ENCODE measurements at regions not wholly inside any gene's neighbourhood (a gene's known extent, or its start where the extent isn't known, plus 50 kb on each side); places are given as distances from the start of the nearest gene placed in this dataset.

DNA sequence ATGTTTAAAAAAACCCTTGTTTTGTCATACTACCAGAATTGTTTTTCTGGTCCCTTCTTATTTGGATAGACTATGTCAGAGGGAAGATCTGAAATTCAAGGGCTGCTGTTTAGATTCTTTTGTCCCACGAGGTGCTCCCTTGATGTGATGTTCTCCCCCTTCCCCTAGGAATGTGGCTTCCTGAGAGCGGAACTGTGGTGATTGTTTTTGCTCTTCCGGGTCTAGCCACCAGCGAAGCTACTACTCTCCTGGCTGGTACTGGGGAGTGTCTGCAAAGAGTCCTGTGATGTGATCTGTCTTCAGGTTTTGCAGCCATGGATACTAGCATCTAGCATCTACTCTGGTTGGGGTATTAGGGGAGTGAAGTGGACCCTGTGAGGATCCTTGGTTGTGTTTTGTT lies 271.1 kb downstream of the DCAF12L2 start:
- Histone ChIP-seq H3K27me3 (replicated peaks in 1 of 7) (no peaks in the 10 kb centered on the region), H3K4me3 (no peak overlapping the region), H3K36me3 (no peaks in the 10 kb centered on the region), H3K4me1 (no peaks in the 10 kb centered on the region), H3K9me3 (peaks cover 0 to 14% (median 0%) of the 10 kb centered on the region in 8 donors), H3K27ac (no peak overlapping the region)
- TF ChIP-seq POLR2A (IDR thresholded peaks at IDR 0.05) (no peak), POLR2AphosphoS5 (IDR thresholded peaks at IDR 0.05) (no peak)
- intact Hi-C loops (cut with DNase I; ENCODE audit: low total_unique reads), result no loop called here
- WGBS, 5 donors, result 52 to 73% (median 62%) methylated on average over 4 of the region's 4 CpGs
- no peak for DNase-seq

DNA sequence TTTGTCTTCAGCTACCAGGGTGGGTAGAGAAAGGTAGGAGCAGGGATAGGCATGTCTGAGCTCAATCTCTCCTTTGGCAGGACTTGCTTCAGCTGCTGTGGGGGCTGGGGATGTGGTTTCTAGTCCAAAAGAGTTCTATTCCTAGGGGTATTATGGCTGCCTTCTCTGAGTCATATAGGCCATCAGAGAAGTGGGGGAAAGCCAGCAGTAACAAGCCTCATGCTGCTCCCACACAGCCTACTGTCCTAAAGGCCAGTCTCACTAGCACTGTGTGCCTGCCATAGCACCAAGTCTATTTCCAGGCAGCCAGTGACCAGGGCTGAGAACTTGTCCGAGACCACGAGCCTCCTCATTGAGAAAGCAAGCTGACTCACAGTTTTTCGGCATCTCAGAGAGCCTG lies 270.6 kb downstream of the DCAF12L2 start:
- 74 to 100% (median 90%) methylated on average over 2 to 3 of the region's 3 CpGs for WGBS, 5 donors
- Histone ChIP-seq H3K4me3 (no peak overlapping the region), H3K9me3 (peaks cover 0 to 14% (median 0%) of the 10 kb centered on the region in 8 donors), H3K27me3 (replicated peaks in 1 of 7) (no peaks in the 10 kb centered on the region), H3K27ac (no peak overlapping the region), H3K4me1 (no peaks in the 10 kb centered on the region), H3K36me3 (no peaks in the 10 kb centered on the region)
- TF ChIP-seq, protein P1, sequence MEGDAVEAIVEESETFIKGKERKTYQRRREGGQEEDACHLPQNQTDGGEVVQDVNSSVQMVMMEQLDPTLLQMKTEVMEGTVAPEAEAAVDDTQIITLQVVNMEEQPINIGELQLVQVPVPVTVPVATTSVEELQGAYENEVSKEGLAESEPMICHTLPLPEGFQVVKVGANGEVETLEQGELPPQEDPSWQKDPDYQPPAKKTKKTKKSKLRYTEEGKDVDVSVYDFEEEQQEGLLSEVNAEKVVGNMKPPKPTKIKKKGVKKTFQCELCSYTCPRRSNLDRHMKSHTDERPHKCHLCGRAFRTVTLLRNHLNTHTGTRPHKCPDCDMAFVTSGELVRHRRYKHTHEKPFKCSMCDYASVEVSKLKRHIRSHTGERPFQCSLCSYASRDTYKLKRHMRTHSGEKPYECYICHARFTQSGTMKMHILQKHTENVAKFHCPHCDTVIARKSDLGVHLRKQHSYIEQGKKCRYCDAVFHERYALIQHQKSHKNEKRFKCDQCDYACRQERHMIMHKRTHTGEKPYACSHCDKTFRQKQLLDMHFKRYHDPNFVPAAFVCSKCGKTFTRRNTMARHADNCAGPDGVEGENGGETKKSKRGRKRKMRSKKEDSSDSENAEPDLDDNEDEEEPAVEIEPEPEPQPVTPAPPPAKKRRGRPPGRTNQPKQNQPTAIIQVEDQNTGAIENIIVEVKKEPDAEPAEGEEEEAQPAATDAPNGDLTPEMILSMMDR (IDR thresholded peaks at IDR 0.05 in 8 of 11, conservative IDR thresholded peaks at IDR 0.05 in 3 of 11), result no peak
- no peak for TF ChIP-seq POLR2AphosphoS5 (IDR thresholded peaks at IDR 0.05)
- no peak for TF ChIP-seq POLR2A (IDR thresholded peaks at IDR 0.05)
- DNase-seq, result no peak
- intact Hi-C loops (cut with DNase I; ENCODE audit: low total_unique reads), result no loop called here

DNA sequence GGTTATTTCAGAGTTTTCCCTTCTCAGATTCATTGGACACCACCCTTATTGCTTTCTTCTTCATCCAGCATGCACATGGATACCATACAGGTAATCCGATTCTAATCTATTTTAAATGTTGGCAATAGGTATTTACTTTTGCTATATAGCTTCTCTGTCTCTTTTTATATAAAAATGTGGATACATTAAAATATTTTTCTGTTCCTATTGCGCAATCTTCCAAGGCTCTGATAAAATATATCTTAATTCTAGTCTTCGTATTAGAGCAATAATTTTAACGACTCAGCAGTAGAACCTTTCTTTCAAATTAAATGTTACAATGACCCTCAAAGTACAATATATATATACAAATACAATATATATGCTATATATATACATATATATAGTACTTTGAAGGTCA lies 239.8 kb downstream of the DCAF12L2 start:
- no peaks in the 10 kb centered on the region for H3K27me3 ChIP-seq (replicated peaks in 1 of 7)
- H3K4me3 ChIP-seq, result no peak overlapping the region
- 83 to 97% (median 87%) methylated on average over 4 of the region's 4 CpGs for WGBS, 5 donors
- no peaks in the 10 kb centered on the region for H3K36me3 ChIP-seq
- H3K9me3 ChIP-seq, result peaks cover 0 to 4% (median 0%) of the 10 kb centered on the region in 8 donors
- intact Hi-C loops (cut with DNase I; ENCODE audit: low total_unique reads), result no loop called here
- TF ChIP-seq, protein P1 (IDR thresholded peaks at IDR 0.05 in 8 of 11, conservative IDR thresholded peaks at IDR 0.05 in 3 of 11), result no peak
- H3K4me1 ChIP-seq, result no peaks in the 10 kb centered on the region
- DNase-seq, result no peak
- H3K27ac ChIP-seq, result no peak overlapping the region

DNA sequence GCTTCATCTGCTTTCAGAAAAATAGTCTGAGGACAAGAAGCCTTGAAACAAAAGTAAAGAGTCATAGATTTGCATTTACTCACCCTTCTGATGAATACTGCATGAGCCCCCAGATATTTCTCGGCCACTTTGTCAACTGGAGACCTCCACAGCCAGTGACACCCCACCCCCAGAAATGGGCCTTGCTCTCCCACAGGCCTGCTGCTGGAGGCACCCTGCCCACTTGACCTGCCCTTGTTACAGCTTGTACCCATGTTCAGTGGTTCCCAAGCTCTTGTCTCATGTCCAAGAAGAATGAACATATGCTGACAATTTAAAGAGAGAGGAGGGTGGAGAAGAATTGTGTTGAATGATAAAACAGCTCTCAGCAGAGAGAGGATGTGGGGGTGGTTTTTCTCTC lies 225.1 kb downstream of the DCAF12L2 start:
- Histone ChIP-seq H3K4me1 (no peaks in the 10 kb centered on the region), H3K27me3 (replicated peaks in 1 of 7) (no peaks in the 10 kb centered on the region), H3K9me3 (peaks cover 0 to 20% (median 3%) of the 10 kb centered on the region in 8 donors), H3K27ac (no peak overlapping the region), H3K4me3 (no peak overlapping the region), H3K36me3 (no peaks in the 10 kb centered on the region)
- intact Hi-C loops (cut with DNase I; ENCODE audit: low total_unique reads), result no loop called here
- TF ChIP-seq POLR2A (IDR thresholded peaks at IDR 0.05), result no peak
- TF ChIP-seq, protein P1 (IDR thresholded peaks at IDR 0.05 in 8 of 11, conservative IDR thresholded peaks at IDR 0.05 in 3 of 11), result no peak
- TF ChIP-seq POLR2AphosphoS5 (IDR thresholded peaks at IDR 0.05), result no peak
- 57 to 87% (median 71%) methylated on average over 1 of the region's 1 CpG for WGBS, 5 donors
- no peak for DNase-seq

DNA sequence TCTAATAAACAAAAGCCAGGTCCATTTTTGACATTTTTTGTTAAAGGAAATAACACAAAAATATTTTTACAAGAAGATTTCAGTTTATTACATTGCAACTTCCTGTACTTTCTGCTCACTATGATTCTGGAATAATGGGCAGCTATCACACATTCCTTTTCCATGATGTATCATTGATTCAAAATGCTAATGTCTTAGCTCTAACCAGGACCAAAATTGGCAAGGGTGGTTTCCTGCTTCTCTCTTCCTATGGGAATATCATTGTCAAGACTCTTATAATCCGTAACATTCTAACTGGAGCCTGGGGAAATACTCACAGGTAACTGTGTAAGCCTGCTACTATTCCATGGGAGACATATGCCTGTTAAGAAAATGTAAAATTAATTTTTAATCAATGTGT lies 218.6 kb downstream of the DCAF12L2 start:
- no peaks in the 10 kb centered on the region for H3K9me3 ChIP-seq
- intact Hi-C loops (cut with DNase I; ENCODE audit: low total_unique reads), result no loop called here
- no peak overlapping the region for H3K27ac ChIP-seq
- TF ChIP-seq POLR2A (IDR thresholded peaks at IDR 0.05), result no peak
- no peak for DNase-seq
- H3K4me3 ChIP-seq, result no peak overlapping the region
- 60 to 93% (median 74%) methylated on average over 1 of the region's 1 CpG for WGBS, 5 donors
- H3K36me3 ChIP-seq, result no peaks in the 10 kb centered on the region
- no peaks in the 10 kb centered on the region for H3K4me1 ChIP-seq
- no peaks in the 10 kb centered on the region for H3K27me3 ChIP-seq (replicated peaks in 1 of 7)

Data from spleen (tissue), 11 donors.